AG08396 (cell line): ENCODE measurements at regions not wholly inside any gene's neighbourhood (a gene's known extent, or its start where the extent isn't known, plus 50 kb on each side); places are given as distances from the start of the nearest gene placed in this dataset.

Experiments
- DNase-seq: peaks from one replicate; pipeline ENCODE4 v3.0.0; 2012; ENCODE audit warnings: low spot score, mixed read lengths

DNA sequence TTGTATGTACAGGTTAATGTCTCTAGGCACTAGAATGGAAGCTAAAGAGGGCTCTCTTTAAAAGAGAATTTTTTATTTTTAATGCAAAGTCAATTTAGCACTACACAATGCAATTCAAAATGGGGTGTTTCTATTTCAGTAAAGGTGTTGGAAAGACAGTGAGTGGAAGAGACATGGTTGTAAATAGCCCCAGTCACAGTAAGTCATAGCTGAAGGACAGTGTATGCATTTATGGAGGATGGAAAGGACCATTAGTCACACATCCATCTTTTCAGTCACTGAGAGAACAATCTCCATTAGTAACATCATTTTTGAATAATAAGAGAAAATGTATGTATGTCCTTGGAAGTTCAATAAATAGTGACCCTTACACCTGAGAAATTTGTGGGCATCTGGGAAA is 148.0 kb downstream of the PDHA2 start:
- DNase-seq = no peak

DNA sequence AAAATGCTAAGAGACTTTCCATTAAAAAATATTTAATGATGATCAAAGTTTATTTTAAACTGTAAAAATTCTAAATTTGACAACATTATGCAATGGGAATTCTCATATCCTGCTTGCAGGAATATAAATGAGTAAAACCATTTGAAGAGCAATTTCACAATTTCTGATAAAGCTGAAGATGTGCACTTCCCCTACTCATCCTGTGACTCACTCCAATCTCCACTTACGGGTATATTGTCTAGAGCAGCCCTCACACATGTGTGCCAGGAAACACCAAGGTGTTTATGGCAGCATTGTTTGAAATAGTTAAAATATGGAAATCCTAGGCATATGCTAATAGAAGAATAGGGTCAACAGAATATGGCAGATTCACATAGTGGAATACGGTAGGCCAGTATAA is 158.4 kb downstream of the PDHA2 start:
- DNase-seq = no peak

DNA sequence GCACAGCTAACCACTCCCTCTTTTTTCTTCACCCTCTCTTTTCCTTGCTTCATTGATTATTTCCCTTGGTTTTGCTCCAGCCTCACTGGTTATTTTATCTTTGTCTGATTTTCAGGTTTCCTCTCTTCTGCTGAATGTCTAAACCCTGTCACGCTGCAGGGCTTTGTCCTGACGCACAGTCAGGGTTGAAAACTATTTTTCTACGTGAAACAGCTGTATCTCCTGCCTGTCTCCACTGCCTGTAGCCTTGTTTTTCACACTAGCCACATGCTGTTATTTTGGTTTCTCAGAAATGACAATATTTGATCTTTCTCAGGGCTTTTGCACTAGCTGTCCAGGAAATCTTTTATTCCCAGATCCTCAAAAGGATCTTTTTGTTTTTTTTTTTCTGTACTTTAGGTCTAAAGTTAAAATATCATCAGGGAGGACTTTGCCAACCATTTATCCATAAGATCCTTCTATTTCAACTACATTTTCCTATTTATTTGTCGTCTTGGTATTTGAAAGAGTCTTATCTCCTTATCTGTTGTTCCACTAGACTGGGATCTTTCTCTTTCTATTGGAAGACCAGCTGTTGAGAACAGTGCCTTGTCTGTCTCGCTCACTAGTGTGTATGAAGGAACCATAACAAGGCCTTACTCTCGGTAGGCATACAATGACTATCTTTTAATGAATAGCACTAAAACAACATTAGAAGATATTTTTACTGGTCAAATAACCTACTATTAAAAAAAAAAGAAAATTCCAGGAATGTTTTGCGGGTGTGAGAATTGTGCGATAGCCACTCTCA is 164.3 kb downstream of the PDHA2 start:
- no peak for DNase-seq

DNA sequence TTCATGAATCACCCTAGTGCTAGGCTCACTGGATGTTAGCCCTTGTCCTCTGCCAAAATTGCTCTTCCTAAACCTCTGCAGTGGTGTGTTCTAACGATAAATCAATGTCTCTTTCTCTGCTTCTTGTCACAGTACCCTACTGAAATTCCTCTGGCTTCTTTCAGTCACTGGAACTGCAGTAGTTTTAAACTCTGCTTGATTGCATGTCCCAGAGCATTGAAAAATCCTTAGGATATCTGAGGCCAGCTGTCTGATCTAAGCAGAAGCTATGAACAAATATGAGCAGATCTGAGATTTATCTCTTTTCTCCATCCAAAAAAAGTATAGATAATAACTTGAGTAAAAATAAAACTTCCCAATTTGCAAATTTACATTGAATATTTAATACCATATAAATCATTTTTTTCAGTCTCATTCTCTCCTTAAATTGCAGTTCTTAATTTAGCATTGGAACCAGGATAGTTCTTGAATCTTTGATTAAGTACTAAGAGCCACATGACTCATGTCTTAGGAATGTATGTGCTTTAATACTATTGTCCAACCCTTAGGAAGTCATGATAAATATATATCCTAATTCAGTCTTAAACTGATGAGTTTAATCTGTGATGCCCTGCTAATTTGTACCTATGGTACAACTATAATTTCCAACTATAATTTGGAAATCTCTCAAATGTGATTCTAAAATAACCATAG is 169.7 kb downstream of the PDHA2 start:
- DNase-seq = no peak

DNA sequence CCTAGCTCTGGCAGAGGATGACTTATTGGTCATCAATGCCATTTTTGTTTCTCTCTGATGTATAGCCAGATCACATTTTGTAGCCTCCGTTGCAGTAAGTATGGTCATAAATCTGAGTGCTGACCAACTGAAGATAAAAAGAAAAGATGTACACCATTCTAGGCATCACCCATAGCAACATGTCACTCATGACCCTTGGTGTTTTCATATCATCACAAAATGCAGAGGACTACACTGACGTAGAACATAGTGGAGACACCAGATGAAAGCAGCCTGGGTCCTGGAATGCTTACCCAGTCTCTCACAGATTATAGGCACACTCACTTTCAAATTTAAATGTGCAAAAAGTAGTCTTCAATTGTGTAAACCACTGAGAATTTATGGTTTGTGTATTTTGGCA is 172.8 kb downstream of the PDHA2 start:
- no peak for DNase-seq

DNA sequence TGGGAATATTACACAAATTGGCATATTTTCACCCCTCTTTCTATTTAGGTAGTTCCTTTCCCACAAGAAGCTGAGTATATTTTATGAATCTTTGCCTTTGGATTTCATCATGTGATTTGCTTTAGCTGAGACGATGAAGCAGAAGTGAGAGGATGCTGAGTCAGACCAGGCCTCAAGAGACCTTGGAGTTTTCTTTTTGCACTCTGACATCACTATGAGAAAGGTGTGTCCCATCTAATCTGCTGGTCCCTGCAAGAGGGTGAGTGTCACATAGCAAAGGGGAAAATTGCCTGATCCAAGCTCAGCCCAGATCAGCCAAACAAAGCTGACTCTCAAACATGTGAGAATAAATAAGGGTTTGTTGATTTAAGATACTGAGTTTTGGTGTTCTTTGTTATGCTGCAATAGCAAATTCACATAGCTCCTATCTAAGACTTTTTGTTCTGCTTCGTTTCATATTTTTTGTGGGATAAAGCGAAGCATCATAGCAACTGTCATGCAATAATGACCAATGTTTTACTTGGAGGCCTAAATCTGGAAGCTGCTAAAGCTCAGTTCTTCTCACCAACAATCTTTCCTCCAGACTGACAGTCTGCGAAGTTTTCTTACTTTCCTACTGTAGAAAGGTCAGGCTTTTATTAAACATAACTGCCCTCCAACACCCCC is 176.9 kb downstream of the PDHA2 start:
- no peak for DNase-seq

DNA sequence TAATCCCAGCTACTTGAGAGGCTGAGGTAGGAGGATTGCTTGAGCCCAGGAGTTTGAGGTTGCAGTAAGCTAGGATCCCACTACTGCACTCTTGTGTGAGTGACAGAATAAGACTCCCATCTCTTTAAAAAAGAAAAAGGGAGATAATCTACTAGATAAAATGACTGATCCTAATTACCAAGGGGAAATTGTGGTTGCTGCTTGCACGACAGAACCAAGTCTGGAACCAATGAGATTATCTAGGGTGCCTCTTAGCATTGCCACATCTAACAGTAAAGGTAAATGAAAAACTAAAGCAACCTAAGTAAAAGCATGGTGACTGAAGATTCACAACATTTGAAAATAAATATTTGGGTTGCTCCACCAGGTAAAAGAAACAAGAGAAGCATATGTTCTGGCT is 185.1 kb downstream of the PDHA2 start:
- no peak for DNase-seq

DNA sequence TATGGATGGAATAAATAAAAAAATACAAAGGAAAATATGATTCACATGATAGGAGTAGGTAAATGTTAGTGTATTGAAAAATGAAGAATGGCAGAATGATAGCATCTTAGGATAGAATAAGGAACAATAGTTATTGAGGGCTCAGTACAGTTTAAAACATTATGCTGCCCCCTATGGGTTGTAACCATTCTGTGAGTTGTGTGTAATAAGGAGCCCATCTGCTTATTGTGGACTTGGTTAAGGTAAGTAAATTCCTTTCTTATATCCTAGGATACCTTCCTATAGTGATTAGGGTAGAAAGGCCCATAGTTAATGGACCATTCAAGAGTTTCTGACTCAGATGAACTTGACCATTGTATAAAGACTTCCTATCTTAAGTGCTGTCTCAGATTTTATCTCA is 195.8 kb downstream of the PDHA2 start:
- DNase-seq = no peak

DNA sequence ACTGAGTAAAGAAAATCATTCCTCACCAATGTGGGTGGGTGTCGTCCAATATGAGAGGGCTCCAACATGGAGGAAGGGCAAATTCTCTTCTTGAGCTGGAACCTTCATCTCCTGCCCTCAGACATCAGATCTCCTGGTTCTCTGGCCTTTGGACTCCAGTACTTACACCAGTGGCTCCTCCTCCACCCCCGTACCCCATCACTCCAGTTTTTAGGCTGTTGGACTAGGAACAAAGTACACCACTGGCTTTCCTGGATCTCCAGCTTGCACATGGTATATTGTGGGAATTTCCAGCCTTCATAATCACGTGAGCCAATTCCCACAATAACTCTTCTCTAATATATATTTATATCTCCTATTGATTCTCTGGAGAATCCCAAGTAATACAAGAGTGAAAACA is 196.9 kb downstream of the PDHA2 start:
- no peak for DNase-seq

DNA sequence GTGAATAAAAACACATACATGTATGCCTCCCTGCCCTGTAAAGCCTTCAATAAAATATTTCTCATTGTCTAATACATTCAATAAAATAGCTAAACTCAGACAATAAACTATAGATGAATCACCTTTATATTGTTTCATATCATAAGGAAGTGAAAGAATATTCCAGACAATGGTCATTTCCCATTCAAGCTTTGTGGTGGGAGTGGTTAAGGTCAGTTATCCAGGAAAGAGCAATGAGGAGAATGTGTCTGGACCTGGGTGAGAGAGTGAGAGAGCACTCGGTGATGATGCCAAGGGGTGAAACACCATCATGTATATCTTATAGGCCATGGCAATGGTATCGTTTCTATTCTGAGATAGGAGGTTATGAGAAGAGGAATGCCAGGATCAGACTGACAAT is 197.8 kb downstream of the PDHA2 start:
- no peak for DNase-seq

DNA sequence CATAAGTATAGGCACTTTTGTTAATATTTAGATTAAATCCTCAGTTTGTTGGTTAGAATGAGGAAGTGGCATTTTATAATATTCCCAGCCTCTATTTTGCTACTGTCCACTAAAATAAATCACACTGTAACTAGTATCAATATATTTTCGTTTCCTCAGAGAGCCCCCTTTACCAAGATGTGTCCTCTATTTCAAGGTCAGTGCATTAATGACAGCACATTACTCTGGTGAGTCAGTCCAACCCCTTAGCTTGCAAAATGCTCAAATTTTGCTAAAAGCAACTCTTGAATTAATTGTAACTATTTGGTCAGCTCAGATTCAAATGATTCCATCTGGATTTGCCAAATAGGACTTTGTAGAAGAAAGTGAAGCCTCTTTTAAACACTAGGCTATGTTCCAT is 199.3 kb downstream of the PDHA2 start:
- DNase-seq = no peak

DNA sequence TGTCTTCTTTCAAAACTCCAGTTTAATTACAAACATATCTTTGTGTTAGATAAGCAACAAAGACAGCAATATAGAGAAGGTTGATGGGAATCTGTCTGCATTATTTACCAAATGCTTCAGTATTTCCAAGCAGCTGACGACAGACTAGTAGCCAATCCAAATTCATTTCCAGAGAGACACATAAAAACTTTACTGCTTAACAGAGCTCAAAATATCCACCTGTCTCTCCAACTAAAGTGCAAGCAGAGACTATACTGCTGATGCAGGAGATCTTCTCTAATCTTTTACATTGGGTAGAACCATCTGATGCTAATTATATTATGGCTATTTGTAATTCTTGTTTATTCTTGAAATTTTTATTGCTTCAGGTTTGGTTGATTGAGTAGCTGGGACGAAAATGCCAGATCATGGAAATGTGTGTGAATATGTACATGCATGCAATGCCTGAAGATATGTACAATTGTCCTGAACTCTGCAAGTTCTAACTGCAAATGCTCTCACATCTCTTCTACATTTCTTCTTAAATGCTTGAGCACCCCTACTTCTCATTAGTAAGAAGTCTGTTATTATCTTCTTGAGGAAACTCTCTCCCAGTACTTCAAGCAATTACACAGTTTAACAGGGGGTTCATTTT is 200.0 kb downstream of the PDHA2 start:
- DNase-seq = no peak

DNA sequence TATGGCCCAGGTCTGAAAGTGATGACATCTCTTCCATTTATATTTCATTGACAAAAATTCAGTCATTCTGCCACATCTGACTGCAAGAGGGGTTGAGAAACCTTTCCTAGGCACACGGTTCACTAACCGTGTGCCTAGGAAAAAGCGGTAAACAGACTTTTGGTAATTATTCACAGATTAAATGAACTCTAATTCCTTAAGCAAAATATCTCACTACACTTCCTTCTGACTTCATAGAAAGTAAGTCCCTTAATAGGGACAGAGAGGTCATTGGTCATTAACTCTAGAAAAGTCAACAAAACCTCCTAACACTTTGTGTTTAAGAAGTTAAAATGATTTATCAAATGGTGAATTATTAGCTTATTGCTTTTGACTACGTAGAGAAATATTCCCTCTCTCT is 205.1 kb downstream of the PDHA2 start:
- no peak for DNase-seq

DNA sequence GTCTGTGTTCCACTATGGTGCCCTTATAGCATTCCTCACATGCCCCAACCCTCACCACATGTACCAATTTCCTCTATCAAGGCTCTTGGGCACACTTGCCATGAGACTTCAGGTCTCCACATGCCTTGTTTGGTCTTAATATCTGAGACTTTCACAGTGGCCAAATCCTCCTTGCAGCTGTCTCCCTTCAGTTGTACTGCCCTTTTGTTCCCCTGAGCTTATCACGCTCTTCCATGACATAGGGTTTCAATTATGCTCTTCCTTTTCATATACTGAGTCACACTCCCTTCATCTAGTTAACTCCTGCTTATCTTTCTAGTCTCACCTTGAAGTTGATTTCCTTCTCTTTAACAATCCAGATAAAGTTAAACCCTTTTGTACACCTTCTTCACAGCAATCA is 212.9 kb downstream of the PDHA2 start:
- DNase-seq = no peak

DNA sequence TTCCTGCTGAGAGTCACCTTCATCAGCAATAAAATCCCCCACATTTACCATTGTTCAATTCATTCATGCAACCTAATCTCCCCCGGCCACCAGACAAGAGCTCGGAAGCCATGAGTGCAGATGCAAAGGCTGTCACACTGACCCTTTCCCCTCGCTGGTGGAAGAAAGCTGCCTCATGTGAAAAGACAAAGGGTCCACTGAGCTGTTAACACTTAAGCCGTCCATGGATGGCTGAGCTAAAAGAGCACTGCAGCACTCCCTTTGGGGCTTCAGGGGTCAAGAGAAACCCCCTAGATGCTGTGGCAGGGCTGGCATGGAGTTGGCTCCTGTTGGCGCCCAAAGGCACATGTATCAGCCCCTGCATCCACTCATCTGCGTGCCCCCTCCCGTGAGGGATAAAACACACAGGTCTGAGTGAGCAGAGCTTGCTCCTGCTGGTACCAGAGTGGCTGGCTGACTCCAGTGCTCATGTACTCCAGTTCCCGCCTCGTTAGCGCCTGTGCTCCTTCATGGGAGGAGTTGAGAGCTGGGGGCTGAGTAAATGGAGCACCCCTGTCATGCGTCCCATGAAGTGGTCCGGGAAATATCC is 216.5 kb downstream of the PDHA2 start:
- no peak for DNase-seq

DNA sequence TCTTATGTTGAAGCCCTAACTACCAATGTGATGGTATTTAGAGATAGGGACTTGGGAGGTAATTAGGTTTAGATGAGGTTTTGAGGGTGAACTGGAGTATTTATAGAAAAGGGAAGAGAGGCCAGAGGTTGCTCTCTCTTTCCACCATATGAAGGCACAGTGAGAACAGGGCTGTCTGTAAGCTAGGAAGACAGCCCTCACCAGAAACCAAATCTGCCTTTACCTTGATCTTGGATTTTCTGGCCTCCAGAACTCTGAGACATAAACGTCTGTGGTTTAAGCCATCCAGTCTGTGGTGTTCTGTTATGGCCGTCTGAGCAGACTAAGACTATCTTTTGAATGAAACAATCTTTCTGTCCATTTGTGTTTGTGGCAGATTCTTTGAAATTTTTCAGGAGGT is 223.7 kb downstream of the PDHA2 start:
- no peak for DNase-seq

DNA sequence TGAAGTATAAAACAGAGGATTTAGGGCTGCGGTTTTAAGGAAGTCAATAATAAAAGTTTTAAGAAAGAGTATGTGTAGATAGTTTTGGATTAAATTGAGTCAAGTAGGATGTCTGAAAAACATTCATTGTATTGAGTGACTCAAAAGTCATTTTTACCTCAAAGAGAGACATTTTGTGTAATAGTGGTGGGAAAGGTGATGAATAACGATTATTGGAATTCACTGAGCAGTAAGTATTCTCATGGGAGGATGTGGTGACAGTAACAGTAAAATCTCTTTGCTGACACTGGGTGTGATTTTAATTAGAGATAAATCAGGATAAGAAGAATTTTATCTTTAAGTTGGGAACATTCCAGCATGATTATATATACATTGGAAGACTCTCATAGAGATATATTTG is 233.6 kb downstream of the PDHA2 start:
- no peak for DNase-seq

DNA sequence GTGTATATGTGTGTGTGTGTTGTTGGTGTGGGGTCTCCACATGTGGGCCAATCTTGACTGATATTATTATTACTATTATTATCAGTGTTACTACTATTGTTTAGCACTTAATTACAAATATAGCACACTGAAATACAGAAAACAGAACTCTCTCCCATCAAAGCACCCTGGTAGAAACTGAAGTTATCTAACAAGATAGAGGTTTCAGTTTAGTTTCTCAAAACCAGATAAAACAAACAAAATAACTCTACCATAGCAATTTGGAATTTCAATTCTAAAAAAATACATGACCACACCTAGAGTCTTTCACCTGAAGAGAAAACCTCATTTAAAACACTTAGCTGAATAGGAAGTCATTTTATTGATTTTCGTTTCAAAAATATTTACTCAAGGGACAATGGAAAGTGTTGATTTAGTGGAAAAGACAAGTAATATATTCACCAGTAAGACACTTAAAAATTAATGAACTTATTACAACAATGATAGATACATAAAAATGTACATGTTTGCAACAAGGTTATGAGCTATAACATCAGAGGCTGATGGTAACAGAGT is 252.3 kb downstream of the PDHA2 start:
- no peak for DNase-seq

DNA sequence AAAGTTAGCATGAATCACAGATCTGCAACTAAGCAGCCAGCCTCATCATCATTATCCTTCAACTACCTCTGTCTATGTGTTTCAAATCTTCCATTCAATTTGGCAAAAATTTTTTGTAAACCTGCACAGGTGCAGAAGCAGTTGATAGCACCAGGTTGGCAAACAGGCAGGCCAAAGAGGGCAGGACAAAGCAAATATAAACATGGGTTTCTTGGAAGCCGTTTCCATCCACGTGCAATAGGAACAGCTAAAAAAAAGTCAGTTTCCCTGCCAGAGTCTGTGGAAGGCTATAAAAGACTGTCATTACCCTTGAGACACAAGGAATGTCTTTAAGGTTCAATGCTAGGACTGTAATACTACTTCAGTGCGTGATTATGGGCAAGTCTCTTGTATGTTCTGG is 253.2 kb downstream of the PDHA2 start:
- no peak for DNase-seq

DNA sequence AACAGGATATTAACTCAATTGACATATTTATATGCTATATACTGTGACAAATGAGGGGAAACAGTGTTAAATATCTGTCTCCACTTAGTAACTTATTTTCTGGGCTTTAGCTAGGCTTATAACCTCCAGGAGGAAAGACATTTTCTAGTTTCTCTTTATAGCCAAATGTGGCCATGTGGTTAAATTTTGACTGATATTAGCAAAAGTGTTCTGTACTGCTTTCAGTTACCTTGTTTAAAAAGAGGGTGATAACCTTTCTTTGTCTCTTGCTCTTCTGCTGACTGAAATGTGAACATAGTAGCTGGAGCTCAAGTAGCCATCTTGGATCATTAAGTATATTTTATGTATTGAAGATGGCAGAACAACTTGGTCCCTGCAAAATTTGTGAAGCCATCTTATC is 253.7 kb downstream of the PDHA2 start:
- no peak for DNase-seq

DNA sequence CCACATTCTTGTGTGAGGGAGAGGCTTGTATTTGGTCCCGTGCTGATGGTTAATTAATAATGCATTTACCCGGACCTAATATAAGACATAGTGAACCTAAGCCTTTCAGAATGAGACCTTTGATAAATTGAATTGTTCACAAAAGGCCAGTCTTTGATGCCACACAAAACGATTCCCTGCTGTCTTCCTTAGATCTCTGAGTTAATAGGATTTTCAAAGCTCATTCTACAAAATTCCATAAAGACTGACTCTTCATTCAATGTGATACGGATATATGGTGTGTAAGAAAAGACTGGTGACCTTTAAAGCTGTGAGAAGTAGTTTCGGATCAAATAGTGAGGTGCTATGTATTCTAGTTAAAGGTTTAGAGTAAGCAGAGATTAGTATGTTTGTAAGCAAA is 254.3 kb downstream of the PDHA2 start:
- DNase-seq = no peak

DNA sequence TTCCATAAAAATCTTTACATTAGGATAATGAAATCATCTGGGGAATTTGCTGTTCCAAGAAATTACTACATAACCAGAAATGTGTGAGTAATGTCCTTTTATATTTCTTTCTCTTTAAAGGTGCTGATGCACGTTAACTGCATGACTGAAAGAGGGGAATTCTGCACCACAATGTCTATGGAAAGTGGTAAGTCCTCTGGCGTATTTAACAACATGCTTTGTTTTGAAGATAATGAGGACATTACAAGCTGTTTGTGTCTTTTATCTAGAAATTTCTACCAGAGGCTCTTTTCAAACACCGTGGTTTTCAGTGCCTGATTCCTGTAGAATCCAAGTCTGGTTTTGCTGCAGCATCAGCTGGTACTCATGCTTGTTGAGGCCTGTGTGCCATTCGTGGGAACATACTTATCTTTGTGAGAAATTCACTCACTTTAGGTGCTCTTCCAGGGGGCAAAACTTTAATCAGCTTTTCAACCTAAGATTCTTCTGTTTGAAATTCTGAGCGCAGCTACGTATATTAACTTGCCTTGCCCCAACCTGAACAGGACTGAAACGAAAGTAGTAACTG is 257.2 kb downstream of the PDHA2 start:
- no peak for DNase-seq
